ENCODE measurements at regions not wholly inside any gene's neighbourhood (a gene's known extent, or its start where the extent isn't known, plus 50 kb on each side); places are given as distances from the start of the nearest gene placed in this dataset.

DNA sequence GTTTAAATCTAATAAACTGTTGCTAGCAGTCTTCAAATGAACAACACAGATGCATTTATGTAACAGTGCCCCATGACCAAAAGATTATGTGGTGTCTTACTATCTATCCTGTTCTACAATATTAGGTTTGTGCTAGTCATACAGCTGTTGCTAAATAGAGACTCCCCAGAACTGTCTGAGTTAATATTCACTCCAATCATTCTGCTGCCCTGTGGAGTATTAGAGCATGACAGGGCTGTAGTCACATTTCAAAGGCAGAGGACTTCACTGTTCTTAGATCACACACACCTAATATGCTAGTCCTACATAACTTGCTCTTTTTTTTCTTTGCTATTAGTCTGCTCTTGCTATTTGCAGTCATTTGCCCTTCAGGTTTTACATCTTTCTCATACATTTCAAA, 157.6 kb upstream of the MDGA2 start:
- H3K9me3 ChIP-seq (ENCODE audit: control extremely low read depth in 1 of 3, control insufficient read depth in 2 of 3, insufficient read depth in 1 of 3, low read length in 2 of 3), result peaks cover 0 to 4% (median 0%) of the 10 kb centered on the region in 3 donors
- no peak overlapping the region for H3K4me2 ChIP-seq (replicated peaks; ENCODE audit: low read depth, low read length, poor library complexity, severe bottlenecking)
- ChIA-PET CTCF (no interaction called here), POLR2A (no interaction called here)
- ATAC-seq (ENCODE audit: low read depth) (no peak), DNase-seq (no peak)
- no peak overlapping the region for H3K27ac ChIP-seq (ENCODE audit: low read length in 2 of 2)
- no peak overlapping the region for H2AFZ ChIP-seq (ENCODE audit: insufficient read depth, low read depth, low read length, poor library complexity, severe bottlenecking)
- no peak overlapping the region for H3K4me3 ChIP-seq (ENCODE audit: control extremely low read depth in 1 of 5, extremely low read depth in 1 of 5, insufficient read depth in 1 of 5, low read depth in 2 of 5, low read length in 4 of 5)
- no peaks in the 10 kb centered on the region for H3K79me2 ChIP-seq (ENCODE audit: control insufficient read depth, insufficient read depth, low read length)
- Mint-ChIP-seq H3K27ac (no peak overlapping the region), H3K4me1 (no peaks in the 10 kb centered on the region), H3K4me3 (no peak overlapping the region), H3K9me3 (ENCODE audit: insufficient read depth) (peaks cover 6% of the 10 kb centered on the region), H3K27me3 (no peaks in the 10 kb centered on the region)
- TF ChIP-seq, protein P1, sequence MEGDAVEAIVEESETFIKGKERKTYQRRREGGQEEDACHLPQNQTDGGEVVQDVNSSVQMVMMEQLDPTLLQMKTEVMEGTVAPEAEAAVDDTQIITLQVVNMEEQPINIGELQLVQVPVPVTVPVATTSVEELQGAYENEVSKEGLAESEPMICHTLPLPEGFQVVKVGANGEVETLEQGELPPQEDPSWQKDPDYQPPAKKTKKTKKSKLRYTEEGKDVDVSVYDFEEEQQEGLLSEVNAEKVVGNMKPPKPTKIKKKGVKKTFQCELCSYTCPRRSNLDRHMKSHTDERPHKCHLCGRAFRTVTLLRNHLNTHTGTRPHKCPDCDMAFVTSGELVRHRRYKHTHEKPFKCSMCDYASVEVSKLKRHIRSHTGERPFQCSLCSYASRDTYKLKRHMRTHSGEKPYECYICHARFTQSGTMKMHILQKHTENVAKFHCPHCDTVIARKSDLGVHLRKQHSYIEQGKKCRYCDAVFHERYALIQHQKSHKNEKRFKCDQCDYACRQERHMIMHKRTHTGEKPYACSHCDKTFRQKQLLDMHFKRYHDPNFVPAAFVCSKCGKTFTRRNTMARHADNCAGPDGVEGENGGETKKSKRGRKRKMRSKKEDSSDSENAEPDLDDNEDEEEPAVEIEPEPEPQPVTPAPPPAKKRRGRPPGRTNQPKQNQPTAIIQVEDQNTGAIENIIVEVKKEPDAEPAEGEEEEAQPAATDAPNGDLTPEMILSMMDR (IDR thresholded peaks at IDR 0.05), result no peak
- TF ChIP-seq EZH2 (IDR thresholded peaks at IDR 0.05; ENCODE audit: borderline replicate concordance, insufficient read depth, low read depth, low read length, poor library complexity, severe bottlenecking), result no peak
- H3K36me3 ChIP-seq (replicated peaks in 1 of 2; ENCODE audit: control extremely low read depth in 1 of 2, control insufficient read depth in 1 of 2, extremely low read depth in 1 of 2, insufficient read depth in 2 of 2, low read length in 1 of 2), result no peaks in the 10 kb centered on the region
- intact Hi-C loops (cut with micrococcal nuclease), result no loop called here
- no peaks in the 10 kb centered on the region for H3K4me1 ChIP-seq (ENCODE audit: control insufficient read depth in 2 of 2, insufficient read depth in 2 of 2, low read length in 2 of 2)
- no peaks in the 10 kb centered on the region for H3K27me3 ChIP-seq (replicated peaks in 1 of 4; ENCODE audit: control extremely low read depth in 1 of 4, control insufficient read depth in 3 of 4, insufficient read depth in 4 of 4, low read length in 3 of 4)
- H4K20me1 ChIP-seq (ENCODE audit: control insufficient read depth, insufficient read depth, low read length, poor library complexity, severe bottlenecking), result no peaks in the 10 kb centered on the region
- H3K9ac ChIP-seq (ENCODE audit: low read length), result no peak overlapping the region

DNA sequence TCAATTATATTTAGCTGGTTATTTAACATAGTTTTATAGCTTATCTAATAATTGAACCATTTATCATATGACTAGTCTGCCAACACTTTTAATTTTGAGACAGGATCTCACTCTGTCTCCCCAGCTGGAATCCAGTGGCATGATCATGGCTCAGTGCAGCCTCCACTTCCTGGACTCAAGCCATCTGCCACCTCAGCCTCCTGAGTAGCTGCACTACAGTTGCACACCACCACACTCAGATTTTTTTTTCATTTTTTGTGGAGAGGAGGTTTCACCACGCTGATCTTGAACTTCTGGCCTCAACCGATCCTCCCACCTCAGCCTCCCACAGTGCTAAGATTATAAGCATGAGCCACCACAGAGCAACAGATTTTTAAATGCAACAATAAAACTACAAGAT, 151.4 kb upstream of the MDGA2 start:
- CTCF ChIA-PET, result no interaction called here
- DNase-seq, result no peak

More for the DNA sequence above, 151.4 kb upstream of the MDGA2 start:
- no peaks in the 10 kb centered on the region for H3K36me3 ChIP-seq (replicated peaks in 1 of 2; ENCODE audit: control extremely low read depth in 1 of 2, control insufficient read depth in 1 of 2, extremely low read depth in 1 of 2, insufficient read depth in 2 of 2, low read length in 1 of 2)
- H3K27ac Mint-ChIP-seq, result no peak overlapping the region
- H3K4me2 ChIP-seq (replicated peaks; ENCODE audit: low read depth, low read length, poor library complexity, severe bottlenecking), result no peak overlapping the region
- no peaks in the 10 kb centered on the region for H3K79me2 ChIP-seq (ENCODE audit: control insufficient read depth, insufficient read depth, low read length)
- H3K27ac ChIP-seq (ENCODE audit: low read length in 2 of 2), result no peak overlapping the region
- no peak for ATAC-seq (ENCODE audit: low read depth)
- H3K9me3 Mint-ChIP-seq (ENCODE audit: insufficient read depth), result peaks cover 3% of the 10 kb centered on the region
- no peaks in the 10 kb centered on the region for H4K20me1 ChIP-seq (ENCODE audit: control insufficient read depth, insufficient read depth, low read length, poor library complexity, severe bottlenecking)
- H3K9me3 ChIP-seq (ENCODE audit: control extremely low read depth in 1 of 3, control insufficient read depth in 2 of 3, insufficient read depth in 1 of 3, low read length in 2 of 3), result peaks cover 0 to 4% (median 0%) of the 10 kb centered on the region in 3 donors
- no peak overlapping the region for H3K9ac ChIP-seq (ENCODE audit: low read length)
- H3K4me3 Mint-ChIP-seq, result no peak overlapping the region
- TF ChIP-seq, protein P1 (IDR thresholded peaks at IDR 0.05), result no peak
- no peak for TF ChIP-seq EZH2 (IDR thresholded peaks at IDR 0.05; ENCODE audit: borderline replicate concordance, insufficient read depth, low read depth, low read length, poor library complexity, severe bottlenecking)
- POLR2A ChIA-PET, result no interaction called here
- intact Hi-C loops (cut with micrococcal nuclease), result no loop called here
- no peak overlapping the region for H2AFZ ChIP-seq (ENCODE audit: insufficient read depth, low read depth, low read length, poor library complexity, severe bottlenecking)
- H3K27me3 Mint-ChIP-seq, result no peaks in the 10 kb centered on the region
- H3K27me3 ChIP-seq (replicated peaks in 1 of 4; ENCODE audit: control extremely low read depth in 1 of 4, control insufficient read depth in 3 of 4, insufficient read depth in 4 of 4, low read length in 3 of 4), result no peaks in the 10 kb centered on the region
- no peaks in the 10 kb centered on the region for H3K4me1 ChIP-seq (ENCODE audit: control insufficient read depth in 2 of 2, insufficient read depth in 2 of 2, low read length in 2 of 2)
- no peak overlapping the region for H3K4me3 ChIP-seq (ENCODE audit: control extremely low read depth in 1 of 5, extremely low read depth in 1 of 5, insufficient read depth in 1 of 5, low read depth in 2 of 5, low read length in 4 of 5)
- no peaks in the 10 kb centered on the region for H3K4me1 Mint-ChIP-seq
- no CpG with 5 or more reads among the region's 2 CpGs for WGBS (ENCODE audit: insufficient coverage)
